DND-41 (cell line): ENCODE measurements at regions not wholly inside any gene's neighbourhood (a gene's known extent, or its start where the extent isn't known, plus 50 kb on each side); places are given as distances from the start of the nearest gene placed in this dataset.

Experiments used
- ATAC-seq: fragments of 200-7000 bp; cut with Tn5 transposase; 3 replicates; pipeline ENCODE4 v1.9.1; 2021; ENCODE audit warnings: low read depth; ENCODE audit not compliant: insufficient read depth
- DNase-seq: peaks from one replicate; pipeline ENCODE4 v3.0.0-alpha.2; 2020
- H2AFZ ChIP-seq: 2 replicates; pipeline ENCODE4 v1.6.0; 2012; ENCODE audit warnings: low read depth, low read length
- H3K27ac ChIP-seq: 2 replicates; pipeline ENCODE4 v1.5.1; 2012; ENCODE audit warnings: low read length, inconsistent platforms
- H3K27me3 ChIP-seq: fragments of 200-600 bp; sonication (generic); 2 replicates; pipeline ENCODE4 v1.6.0; 2012; ENCODE audit warnings: low read length, mild to moderate bottlenecking, inconsistent platforms; ENCODE audit not compliant: insufficient read depth, poor library complexity
- H3K36me3 ChIP-seq: 2 replicates; pipeline ENCODE4 v1.5.1; 2012; ENCODE audit warnings: low read length, inconsistent platforms; ENCODE audit not compliant: insufficient read depth
- H3K4me1 ChIP-seq: 2 replicates; pipeline ENCODE4 v1.5.1; 2012; ENCODE audit warnings: mild to moderate bottlenecking, low read length; ENCODE audit not compliant: insufficient read depth
- H3K4me2 ChIP-seq: 2 replicates; pipeline ENCODE4 v1.6.0; 2012; ENCODE audit warnings: mild to moderate bottlenecking, moderate library complexity, low read length, inconsistent platforms; ENCODE audit not compliant: insufficient read depth
- H3K4me3 ChIP-seq, 2 experiments: fragments of 200-600 bp in 1 of 2; shearing (Covaris generic) in 1 of 2; 2 replicates each; pipeline ENCODE4 v1.5.1; 2012 to 2016; ENCODE audit warnings: inconsistent platforms in 2 of 2, low read length in 2 of 2, mild to moderate bottlenecking in 2 of 2, low read depth in 1 of 2, moderate library complexity in 1 of 2
- H3K79me2 ChIP-seq: 2 replicates; pipeline ENCODE4 v1.6.0; 2012; ENCODE audit warnings: low read length, inconsistent platforms; ENCODE audit not compliant: insufficient read depth
- H3K9ac ChIP-seq: 2 replicates; pipeline ENCODE4 v1.6.0; 2012; ENCODE audit warnings: low read depth, mild to moderate bottlenecking, inconsistent platforms, low read length, moderate library complexity
- H3K9me3 ChIP-seq: 2 replicates; pipeline ENCODE4 v1.5.1; 2012; ENCODE audit warnings: low read length, moderate library complexity, mild to moderate bottlenecking, inconsistent platforms; ENCODE audit not compliant: insufficient read depth, severe bottlenecking
- H4K20me1 ChIP-seq: 2 replicates; pipeline ENCODE4 v1.6.0; 2012; ENCODE audit warnings: low read length; ENCODE audit not compliant: insufficient read depth
- CTCF ChIP-seq: IDR thresholded peaks from 2 replicates; pipeline ENCODE4 v1.5.1; 2012; ENCODE audit warnings: borderline replicate concordance, low read length, moderate library complexity, mild to moderate bottlenecking; ENCODE audit not compliant: poor library complexity, severe bottlenecking; ENCODE audit errors: extremely low read depth
- EZH2 ChIP-seq: IDR thresholded peaks from 3 replicates; pipeline ENCODE4 v1.6.1; 2012; ENCODE audit warnings: borderline replicate concordance, low read depth, mild to moderate bottlenecking, moderate library complexity, low read length, inconsistent platforms; ENCODE audit not compliant: severe bottlenecking

GRCh38 chr19:29021232-29021916 lies 191.6 kb downstream of the UQCRFS1 start:
- H3K4me1 ChIP-seq, result no peaks in the 10 kb centered on the region
- ATAC-seq (no peak), DNase-seq (no peak)
- H3K9ac ChIP-seq, result no peak overlapping the region
- no peaks in the 10 kb centered on the region for H3K36me3 ChIP-seq
- no peak overlapping the region for H3K27ac ChIP-seq
- no peaks in the 10 kb centered on the region for H3K9me3 ChIP-seq
- no peak for TF ChIP-seq CTCF
- TF ChIP-seq EZH2, result no peak
- no peaks in the 10 kb centered on the region for H4K20me1 ChIP-seq
- no peak overlapping the region for H3K4me3 ChIP-seq
- H3K27me3 ChIP-seq, result peaks cover 12% of the 10 kb centered on the region
- H3K79me2 ChIP-seq, result no peaks in the 10 kb centered on the region
- H2AFZ ChIP-seq, result no peak overlapping the region
- no peak overlapping the region for H3K4me2 ChIP-seq

- H3K4me3 ChIP-seq, result no peak overlapping the region
- ATAC-seq, result no peak
These were observed 193.5 kb downstream of the UQCRFS1 start for GRCh38 chr19:29019403-29019802.

GRCh38 chr19:29018542-29018941 lies 194.4 kb downstream of the UQCRFS1 start:
- TF ChIP-seq EZH2 (no peak), CTCF (no peak)
- Histone ChIP-seq H3K36me3 (no peaks in the 10 kb centered on the region), H3K9me3 (no peaks in the 10 kb centered on the region), H3K27me3 (peaks cover 14% of the 10 kb centered on the region), H3K4me1 (no peaks in the 10 kb centered on the region), H3K4me3 (no peak overlapping the region), H4K20me1 (no peaks in the 10 kb centered on the region), H3K9ac (no peak overlapping the region), H3K4me2 (no peak overlapping the region), H2AFZ (no peak overlapping the region), H3K79me2 (no peaks in the 10 kb centered on the region), H3K27ac (no peak overlapping the region)
- no peak for ATAC-seq
- no peak for DNase-seq

More at GRCh38 chr19:29019403-29019802, 193.5 kb downstream of the UQCRFS1 start:
- DNase-seq, result no peak
- H3K4me2 ChIP-seq, result no peak overlapping the region
- no peaks in the 10 kb centered on the region for H4K20me1 ChIP-seq
- no peak overlapping the region for H3K27ac ChIP-seq
- no peaks in the 10 kb centered on the region for H3K36me3 ChIP-seq
- no peaks in the 10 kb centered on the region for H3K4me1 ChIP-seq
- no peaks in the 10 kb centered on the region for H3K9me3 ChIP-seq
- TF ChIP-seq CTCF (no peak), EZH2 (no peak)
- H3K79me2 ChIP-seq, result no peaks in the 10 kb centered on the region
- peaks cover 18% of the 10 kb centered on the region for H3K27me3 ChIP-seq
- H2AFZ ChIP-seq, result no peak overlapping the region
- H3K9ac ChIP-seq, result no peak overlapping the region

- ATAC-seq, result no peak
- Histone ChIP-seq H2AFZ (no peak overlapping the region), H3K36me3 (no peaks in the 10 kb centered on the region), H3K27ac (no peak overlapping the region), H3K9ac (no peak overlapping the region), H3K4me1 (no peaks in the 10 kb centered on the region), H3K4me3 (no peak overlapping the region), H3K79me2 (no peaks in the 10 kb centered on the region), H4K20me1 (no peaks in the 10 kb centered on the region), H3K4me2 (no peak overlapping the region), H3K9me3 (no peaks in the 10 kb centered on the region), H3K27me3 (peaks cover 8% of the 10 kb centered on the region)
- no peak for DNase-seq
- TF ChIP-seq CTCF (no peak), EZH2 (no peak)
These were observed 195.2 kb downstream of the UQCRFS1 start for GRCh38 chr19:29017788-29018187.
